Epithelial cell of proximal tubule (primary cell): ENCODE measurements at regions not wholly inside any gene's neighbourhood (a gene's known extent, or its start where the extent isn't known, plus 50 kb on each side); places are given as distances from the start of the nearest gene placed in this dataset.

Source experiments
- DNase-seq: peaks from one replicate; pipeline ENCODE4 v3.0.0-alpha.2; 2011; ENCODE audit warnings: low read depth
- H3K4me3 ChIP-seq: 2 replicates; pipeline ENCODE4 v1.5.1; 2011; ENCODE audit warnings: low read depth, mild to moderate bottlenecking, low read length
- CTCF ChIP-seq: conservative IDR thresholded peaks from 2 replicates; pipeline ENCODE4 v1.5.1; 2012; ENCODE audit warnings: low read depth, mild to moderate bottlenecking, low read length

- H3K4me3 ChIP-seq, result no peak overlapping the region
- DNase-seq, result no peak
- TF ChIP-seq CTCF, result no peak
Measured at GRCh38 chr9:15048772-15049171, 138.5 kb upstream of the FREM1 start.

GRCh38 chr9:15047028-15047551, 136.9 kb upstream of the FREM1 start:
- DNase-seq, result no peak
- no peak overlapping the region for H3K4me3 ChIP-seq
- no peak for TF ChIP-seq CTCF

- DNase-seq, result no peak
- TF ChIP-seq CTCF, result no peak
Measured at GRCh38 chr9:15033316-15033715, 123.1 kb upstream of the FREM1 start.

GRCh38 chr9:15032860-15033259, 122.6 kb upstream of the FREM1 start:
- H3K4me3 ChIP-seq, result no peak overlapping the region
- DNase-seq, result no peak
- no peak for TF ChIP-seq CTCF

More at GRCh38 chr9:15033316-15033715, 123.1 kb upstream of the FREM1 start:
- H3K4me3 ChIP-seq, result no peak overlapping the region

GRCh38 chr9:15021146-15021545, 110.9 kb upstream of the FREM1 start:
- TF ChIP-seq CTCF, result no peak
- no peak overlapping the region for H3K4me3 ChIP-seq
- DNase-seq, result no peak

- no peak for TF ChIP-seq CTCF
- H3K4me3 ChIP-seq, result no peak overlapping the region
- no peak for DNase-seq
Measured at GRCh38 chr9:15018096-15018637, 107.9 kb upstream of the FREM1 start.

GRCh38 chr9:15010581-15010980, 100.4 kb upstream of the FREM1 start:
- DNase-seq, result no peak
- TF ChIP-seq CTCF, result no peak
- H3K4me3 ChIP-seq, result no peak overlapping the region
